Stimulated activated CD8-positive, alpha-beta memory T cell treated with anti-CD3 and anti-CD28 coated beads, Interleukin-2, amount 100 ng/mL, for 48 hours (primary cell): ENCODE measurements at regions not wholly inside any gene's neighbourhood (a gene's known extent, or its start where the extent isn't known, plus 50 kb on each side); places are given as distances from the start of the nearest gene placed in this dataset.
"Not testable (repeated sequence)": the region's sequence is repeated elsewhere in the genome, so short reads cannot be mapped to it uniquely, and the experiment has no call there.

Experiments
- DNase-seq, 2 donors: peaks; one replicate each; pipeline ENCODE4 v3.0.0-alpha.2; 2020; ENCODE audit warnings: low read depth in 2 of 2

GRCh38 chr4:71209161-71209560 lies 129.7 kb upstream of the SLC4A4 start:
- no peak for DNase-seq

GRCh38 chr4:71210823-71211222 lies 128.0 kb upstream of the SLC4A4 start:
- no peak for DNase-seq

GRCh38 chr4:71211748-71212147 lies 127.1 kb upstream of the SLC4A4 start:
- DNase-seq: no peak

- no peak for DNase-seq
These were observed 126.6 kb upstream of the SLC4A4 start for GRCh38 chr4:71212216-71212615.

GRCh38 chr4:71214578-71214977 lies 124.2 kb upstream of the SLC4A4 start:
- no peak for DNase-seq

- DNase-seq: no peak
These were observed 122.4 kb upstream of the SLC4A4 start for GRCh38 chr4:71216316-71216959.

GRCh38 chr4:71217688-71218087 lies 121.1 kb upstream of the SLC4A4 start:
- no peak for DNase-seq

GRCh38 chr4:71220848-71221247 lies 118.0 kb upstream of the SLC4A4 start:
- not testable (repeated sequence) for DNase-seq

GRCh38 chr4:71221510-71222466 lies 117.0 kb upstream of the SLC4A4 start:
- no peak for DNase-seq

- no peak for DNase-seq
These were observed 116.2 kb upstream of the SLC4A4 start for GRCh38 chr4:71222661-71223060.

GRCh38 chr4:71229477-71230270 lies 109.1 kb upstream of the SLC4A4 start:
- no peak for DNase-seq

GRCh38 chr4:71230271-71231128 lies 108.3 kb upstream of the SLC4A4 start:
- no peak for DNase-seq

- DNase-seq: no peak
These were observed 107.4 kb upstream of the SLC4A4 start for GRCh38 chr4:71231129-71232055.

GRCh38 chr4:71232056-71232430 lies 106.8 kb upstream of the SLC4A4 start:
- DNase-seq: no peak

- DNase-seq: no peak
These were observed 106.0 kb upstream of the SLC4A4 start for GRCh38 chr4:71232846-71233245.

- DNase-seq: no peak
These were observed 103.3 kb upstream of the SLC4A4 start for GRCh38 chr4:71235311-71236201.

- DNase-seq: no peak
These were observed 102.6 kb upstream of the SLC4A4 start for GRCh38 chr4:71236226-71236625.

GRCh38 chr4:71237641-71238040 lies 101.2 kb upstream of the SLC4A4 start:
- no peak for DNase-seq

GRCh38 chr4:71239365-71239764 lies 99.5 kb upstream of the SLC4A4 start:
- no peak for DNase-seq
